Stimulated activated CD4-positive, alpha-beta T cell treated with anti-CD3 and anti-CD28 coated beads, Interleukin-2, amount 100 ng/mL, for 48 hours (primary cell): ENCODE measurements at regions not wholly inside any gene's neighbourhood (a gene's known extent, or its start where the extent isn't known, plus 50 kb on each side); places are given as distances from the start of the nearest gene placed in this dataset.
A peak's percentile ranks its signal among the peaks of the same experiment; 100 is the strongest.
"Not testable (repeated sequence)": the region's sequence is repeated elsewhere in the genome, so short reads cannot be mapped to it uniquely, and the experiment has no call there.

Experiments used
- DNase-seq, 2 donors: peaks; one replicate each; pipeline ENCODE4 v3.0.0-alpha.2; 2020

GRCh38 chr15:31606931-31607497, 280.4 kb downstream of the KLF13 start:
- DNase-seq = no peak

DNA sequence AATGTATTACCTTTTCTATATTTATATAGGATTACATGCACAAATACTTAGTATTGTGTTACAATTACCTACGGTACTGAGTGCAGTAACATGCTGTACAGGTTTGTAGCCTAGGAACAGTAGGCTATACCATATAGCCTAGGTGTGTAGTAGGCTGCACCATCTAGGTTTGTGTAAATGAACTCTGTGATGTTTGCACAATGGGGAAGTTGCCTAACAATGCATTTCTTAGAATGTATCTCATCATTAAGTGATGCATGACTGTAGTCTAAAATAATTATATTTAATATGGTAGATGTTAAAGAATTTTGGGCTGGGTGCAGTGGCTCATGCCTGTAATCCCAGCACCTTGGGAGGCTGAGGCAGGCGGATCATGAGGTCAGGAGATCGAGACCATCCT, 281.0 kb downstream of the KLF13 start:
- DNase-seq = no peak

GRCh38 chr15:31609258-31609681, 282.6 kb downstream of the KLF13 start:
- no peak for DNase-seq

DNA sequence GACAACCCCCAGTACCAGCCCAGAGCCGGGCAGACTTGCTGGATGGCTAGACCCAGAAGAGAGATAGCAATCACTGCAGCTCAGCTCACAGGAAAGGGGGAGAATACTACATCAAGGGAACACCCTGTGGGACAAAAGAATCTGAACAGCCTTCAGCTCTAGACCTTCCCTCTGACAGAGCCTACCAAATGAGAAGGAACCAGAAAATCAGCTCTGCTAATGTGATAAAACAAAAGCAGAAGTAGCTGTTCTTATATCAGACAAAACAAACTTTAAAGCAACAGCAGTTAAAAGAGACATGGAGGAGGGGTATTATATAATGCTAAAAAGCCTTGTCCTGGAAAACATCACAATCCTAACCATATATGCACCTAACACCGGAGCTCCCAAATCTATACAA, 283.3 kb downstream of the KLF13 start:
- no peak for DNase-seq

DNA sequence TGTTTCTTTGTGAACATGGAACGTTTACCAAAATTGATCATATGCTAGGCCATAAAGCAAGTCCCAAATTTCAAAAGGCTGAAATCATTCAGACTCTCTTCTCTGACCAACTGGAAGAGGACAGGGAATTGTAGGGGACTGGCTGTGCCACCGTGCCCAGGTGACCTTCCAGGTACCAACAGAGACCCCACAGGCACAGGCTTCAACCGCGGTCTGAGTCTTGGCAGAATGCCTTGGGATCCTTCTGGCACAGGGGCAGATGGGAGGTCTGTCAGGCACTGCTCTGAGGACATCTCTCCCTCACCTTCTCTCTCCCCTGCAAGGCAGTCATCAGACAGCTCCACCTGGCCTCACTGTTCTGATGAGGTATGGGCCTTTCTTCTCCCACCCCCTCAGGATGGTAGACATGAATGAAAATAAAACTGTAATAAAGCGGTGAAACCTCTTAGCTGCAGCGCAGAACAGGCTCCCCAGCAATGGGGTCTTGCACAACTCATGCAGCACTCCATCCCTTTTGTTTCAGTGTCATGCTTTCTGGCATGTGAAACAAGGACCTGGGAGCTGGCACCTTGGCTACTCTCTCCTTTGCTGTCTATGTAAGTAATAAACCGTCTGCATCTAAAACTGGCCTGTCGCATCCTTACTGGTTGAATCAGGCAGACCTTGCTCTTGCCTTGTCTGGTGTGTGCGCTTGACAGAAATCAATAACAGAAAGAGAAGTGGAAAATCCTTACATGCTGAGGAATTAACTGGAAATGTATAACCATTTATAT, 289.2 kb downstream of the KLF13 start:
- no peak for DNase-seq

- not testable (repeated sequence) for DNase-seq
Observed at GRCh38 chr15:31623297-31623696, 296.7 kb downstream of the KLF13 start.

DNA sequence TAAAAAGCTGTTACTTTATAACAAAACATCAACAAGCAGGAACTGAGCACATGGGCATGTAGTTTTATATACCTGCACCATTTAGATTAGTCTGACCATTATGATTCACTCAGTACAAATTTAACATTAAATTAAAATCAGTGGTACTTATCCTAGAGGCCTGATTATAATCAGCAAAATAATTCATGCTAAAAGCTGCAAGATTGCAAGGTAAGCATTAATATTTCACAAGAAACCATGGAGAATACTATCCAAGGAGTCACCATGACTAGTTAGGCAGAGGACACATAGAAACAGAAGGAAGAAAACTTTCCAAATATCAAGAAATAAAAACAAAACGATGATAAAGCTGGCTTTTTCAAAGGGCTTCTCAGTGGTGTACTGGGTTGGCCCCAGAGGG, 297.5 kb downstream of the KLF13 start:
- not testable (repeated sequence) for DNase-seq

- not testable (repeated sequence) for DNase-seq
Observed at GRCh38 chr15:31635715-31636114, 309.1 kb downstream of the KLF13 start.

DNA sequence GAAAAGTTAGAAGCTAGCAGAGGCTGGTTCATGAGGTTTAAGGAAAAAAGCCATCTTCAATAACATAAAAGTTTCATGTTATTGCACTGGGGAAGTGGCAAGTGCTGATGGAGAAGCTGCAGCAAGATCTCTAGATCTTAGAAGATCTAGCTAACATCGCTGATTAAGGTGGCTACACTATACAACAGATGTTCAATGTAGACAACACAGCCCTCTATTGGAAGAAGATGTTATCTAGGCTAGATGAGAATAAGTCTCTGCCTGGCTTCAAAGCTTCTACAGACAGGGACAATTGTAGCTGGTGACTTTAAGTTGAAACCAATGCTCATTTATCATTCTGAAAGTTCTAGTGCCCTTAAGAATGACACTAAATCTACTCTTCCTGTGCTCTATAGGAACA, 310.3 kb downstream of the KLF13 start:
- DNase-seq = not testable (repeated sequence)

GRCh38 chr15:31643955-31644354, 317.3 kb downstream of the KLF13 start:
- not testable (repeated sequence) for DNase-seq

DNA sequence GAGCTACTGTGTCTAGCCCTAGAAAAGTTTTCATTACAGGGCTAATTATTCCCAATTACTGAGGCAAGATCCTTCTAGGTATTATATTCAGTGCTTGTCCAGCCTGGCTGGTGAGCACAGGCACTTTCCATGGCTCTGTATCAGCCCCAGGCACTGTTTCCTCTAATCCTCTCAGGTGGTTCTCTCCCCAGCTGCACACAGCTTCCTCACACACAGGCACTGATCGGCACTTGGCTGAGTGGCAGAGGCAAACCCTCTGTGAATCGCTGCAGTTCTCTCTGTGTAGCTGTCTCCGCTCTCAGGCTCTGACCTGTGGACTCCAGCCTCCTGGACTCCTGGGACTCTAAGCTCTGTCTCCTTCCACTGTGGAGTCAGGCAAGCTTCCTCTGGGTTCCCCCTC, 318.1 kb downstream of the KLF13 start:
- not testable (repeated sequence) for DNase-seq

DNA sequence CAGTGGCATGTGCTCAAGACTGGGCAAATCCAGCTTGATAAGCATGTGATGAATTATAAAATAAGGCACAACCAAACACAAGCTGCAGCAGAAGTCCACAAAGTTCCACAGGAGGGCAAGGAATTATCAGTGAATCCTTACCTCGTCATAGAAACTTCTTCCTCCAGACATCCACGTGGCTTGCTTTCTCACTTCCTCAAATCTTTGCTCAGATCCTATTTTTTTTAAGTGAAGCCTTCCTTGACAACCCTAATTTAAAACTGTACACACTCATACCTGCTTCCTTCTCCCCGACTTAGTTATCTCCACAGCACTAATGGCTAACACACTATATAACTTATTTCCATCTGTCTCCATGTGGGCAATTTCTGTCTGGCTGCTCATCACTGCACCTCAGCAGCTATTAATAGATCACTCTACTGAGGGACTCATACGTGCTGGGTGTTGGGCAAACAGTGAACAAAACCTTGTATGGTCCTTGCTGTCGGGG, 320.7 kb downstream of the KLF13 start:
- not testable (repeated sequence) for DNase-seq

DNA sequence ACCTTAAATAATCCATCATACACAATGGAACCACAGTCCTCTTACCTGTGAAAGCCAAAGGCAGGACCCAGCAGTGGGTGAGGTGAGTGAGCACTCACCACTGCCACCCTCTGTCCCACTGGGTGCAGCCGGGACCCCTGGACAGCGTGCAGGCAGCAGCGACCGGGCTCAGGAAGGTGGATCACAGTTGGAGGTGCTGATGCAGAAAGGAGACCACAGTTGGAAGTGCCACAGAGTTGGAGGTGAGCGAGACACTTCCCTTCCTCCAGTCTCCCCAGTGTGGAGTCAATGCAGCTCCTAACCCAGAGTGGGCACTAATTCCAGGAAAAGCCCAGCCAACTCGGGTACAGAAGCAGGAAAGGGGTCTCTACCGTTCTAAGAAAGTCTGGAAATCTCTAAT, 323.0 kb downstream of the KLF13 start:
- DNase-seq = not testable (repeated sequence)

- DNase-seq = peak; percentile 19 to 54
Observed at GRCh38 chr15:31650055-31650701, 323.5 kb downstream of the KLF13 start.

- DNase-seq = not testable (repeated sequence)
Observed at GRCh38 chr15:31656915-31657314, 330.3 kb downstream of the KLF13 start.

- no peak for DNase-seq
Observed at GRCh38 chr15:31660816-31661215, 334.2 kb downstream of the KLF13 start.

DNA sequence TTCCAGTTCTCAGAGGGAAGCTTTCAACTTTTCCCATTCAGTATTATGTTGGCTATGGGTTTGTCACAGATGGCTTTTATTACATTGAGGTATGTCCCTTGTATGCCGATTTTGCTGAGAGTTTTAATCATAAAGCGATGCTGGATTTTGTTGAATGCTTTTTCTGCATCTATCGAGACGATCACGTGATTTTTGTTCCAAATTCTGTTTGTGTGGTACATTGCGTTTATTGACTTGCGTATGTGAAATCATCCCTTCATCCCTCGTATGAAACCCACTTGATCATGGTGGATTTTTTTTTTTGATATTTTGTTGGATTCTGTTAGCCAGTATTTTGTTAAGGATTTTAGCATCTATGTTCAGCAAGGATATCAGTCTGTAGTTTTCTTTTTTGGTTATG, 339.1 kb downstream of the KLF13 start:
- not testable (repeated sequence) for DNase-seq

- not testable (repeated sequence) for DNase-seq
Observed at GRCh38 chr15:31669158-31669908, 342.7 kb downstream of the KLF13 start.

DNA sequence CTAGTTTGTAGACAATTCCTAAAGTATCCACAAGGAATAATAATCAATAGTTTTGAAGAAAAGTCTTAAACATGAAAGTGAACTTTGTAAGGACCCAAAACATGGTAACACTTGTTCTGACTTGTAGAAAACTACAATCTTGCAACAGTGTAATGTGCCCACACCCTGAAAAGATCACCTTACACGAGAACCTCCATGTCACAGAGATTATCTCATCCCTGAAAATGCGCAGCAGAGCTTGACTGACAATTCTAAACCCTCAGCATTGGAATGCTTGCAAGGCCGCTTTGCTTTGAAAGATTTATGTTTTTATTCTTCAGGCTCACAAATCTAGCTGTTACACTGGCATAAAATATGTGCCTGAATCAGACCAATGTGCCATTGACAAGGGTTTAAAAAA, 346.6 kb downstream of the KLF13 start:
- DNase-seq = not testable (repeated sequence)

- DNase-seq = not testable (repeated sequence)
Observed at GRCh38 chr15:31681529-31682259, 348.6 kb upstream of the CHRNA7 start.

DNA sequence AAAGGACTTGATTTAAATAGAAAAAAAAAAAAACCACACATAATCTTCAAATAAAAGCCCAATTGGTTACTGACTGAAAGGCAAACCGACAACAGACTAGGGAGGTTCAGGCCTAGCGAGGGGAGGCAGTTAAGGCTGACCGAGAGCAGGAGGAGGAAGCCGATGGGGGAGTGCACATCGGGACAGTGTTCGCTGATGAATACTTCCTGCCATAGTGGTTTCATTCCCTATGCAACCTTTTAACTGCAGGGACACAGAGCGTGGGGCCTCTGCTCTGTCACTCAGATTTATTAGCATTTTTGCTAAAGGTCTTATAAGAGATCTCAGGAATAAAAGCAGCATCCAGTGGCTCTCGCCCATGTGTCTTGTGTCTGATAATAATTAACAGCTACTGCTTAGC, 343.2 kb upstream of the CHRNA7 start:
- DNase-seq = not testable (repeated sequence)

DNA sequence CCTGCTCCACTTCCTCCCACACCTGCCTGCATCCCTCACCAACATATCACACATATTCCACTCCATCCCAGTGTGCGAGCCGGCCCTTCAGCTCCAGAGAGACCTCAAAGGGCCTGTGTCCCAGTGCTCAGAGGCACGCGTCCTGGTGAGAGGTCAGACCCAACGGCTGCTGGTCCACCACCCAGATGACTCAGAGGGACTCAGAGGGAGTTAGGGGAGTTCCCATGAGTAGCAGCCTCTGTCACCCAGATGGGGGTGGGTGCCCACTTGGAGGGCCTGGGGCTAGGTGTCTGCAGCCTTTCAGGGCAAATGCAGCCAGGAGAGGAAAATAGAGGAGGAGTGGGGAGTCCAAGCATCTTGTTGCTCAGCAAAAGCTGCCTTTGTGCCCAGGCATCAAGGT, 333.8 kb upstream of the CHRNA7 start:
- DNase-seq = not testable (repeated sequence)
